ENCODE measurements at regions not wholly inside any gene's neighbourhood (a gene's known extent, or its start where the extent isn't known, plus 50 kb on each side); places are given as distances from the start of the nearest gene placed in this dataset.
"Not testable (repeated sequence)": the region's sequence is repeated elsewhere in the genome, so short reads cannot be mapped to it uniquely, and the experiment has no call there.

GRCh38 chr4:130021706-130022105 lies 925.8 kb downstream of the C4orf33 start:
- Histone ChIP-seq H3K9me3 (ENCODE audit: control insufficient read depth in 1 of 2, low read length in 2 of 2) (no peaks in the 10 kb centered on the region), H3K36me3 (ENCODE audit: control insufficient read depth in 1 of 2, insufficient read depth in 2 of 2, low read length in 2 of 2) (no peaks in the 10 kb centered on the region), H3K27me3 (ENCODE audit: control insufficient read depth in 1 of 2, insufficient read depth in 2 of 2, low read length in 2 of 2) (no peaks in the 10 kb centered on the region), H3K9ac (ENCODE audit: low read depth in 1 of 2, low read length in 2 of 2) (no peak overlapping the region), H3K4me3 (ENCODE audit: low read depth in 1 of 2, low read length in 2 of 2) (no peak overlapping the region), H3K4me1 (ENCODE audit: control insufficient read depth in 1 of 2, insufficient read depth in 2 of 2, low read length in 2 of 2) (no peaks in the 10 kb centered on the region), H3K27ac (ENCODE audit: low read depth, low read length) (no peak overlapping the region)

- H3K27me3 ChIP-seq (ENCODE audit: control insufficient read depth in 1 of 2, insufficient read depth in 2 of 2, low read length in 2 of 2) = no peaks in the 10 kb centered on the region
- H3K36me3 ChIP-seq (ENCODE audit: control insufficient read depth in 1 of 2, insufficient read depth in 2 of 2, low read length in 2 of 2) = no peaks in the 10 kb centered on the region
- no peaks in the 10 kb centered on the region for H3K9me3 ChIP-seq (ENCODE audit: control insufficient read depth in 1 of 2, low read length in 2 of 2)
- no peak overlapping the region for H3K27ac ChIP-seq (ENCODE audit: low read depth, low read length)
- H3K4me3 ChIP-seq (ENCODE audit: low read depth in 1 of 2, low read length in 2 of 2) = no peak overlapping the region
- H3K4me1 ChIP-seq (ENCODE audit: control insufficient read depth in 1 of 2, insufficient read depth in 2 of 2, low read length in 2 of 2) = no peaks in the 10 kb centered on the region
- no peak overlapping the region for H3K9ac ChIP-seq (ENCODE audit: low read depth in 1 of 2, low read length in 2 of 2)
Measured at GRCh38 chr4:130023088-130023487, 927.1 kb downstream of the C4orf33 start.

GRCh38 chr4:130025701-130026100 lies 929.7 kb downstream of the C4orf33 start:
- H3K27ac ChIP-seq (ENCODE audit: low read depth, low read length) = no peak overlapping the region
- no peaks in the 10 kb centered on the region for H3K36me3 ChIP-seq (ENCODE audit: control insufficient read depth in 1 of 2, insufficient read depth in 2 of 2, low read length in 2 of 2)
- no peaks in the 10 kb centered on the region for H3K27me3 ChIP-seq (ENCODE audit: control insufficient read depth in 1 of 2, insufficient read depth in 2 of 2, low read length in 2 of 2)
- H3K9me3 ChIP-seq (ENCODE audit: control insufficient read depth in 1 of 2, low read length in 2 of 2) = no peaks in the 10 kb centered on the region
- no peak overlapping the region for H3K4me3 ChIP-seq (ENCODE audit: low read depth in 1 of 2, low read length in 2 of 2)
- peaks cover 0 to 4% of the 10 kb centered on the region in 2 donors for H3K4me1 ChIP-seq (ENCODE audit: control insufficient read depth in 1 of 2, insufficient read depth in 2 of 2, low read length in 2 of 2)
- no peak overlapping the region for H3K9ac ChIP-seq (ENCODE audit: low read depth in 1 of 2, low read length in 2 of 2)

GRCh38 chr4:130026185-130026584 lies 930.2 kb downstream of the C4orf33 start:
- H3K27me3 ChIP-seq (ENCODE audit: control insufficient read depth in 1 of 2, insufficient read depth in 2 of 2, low read length in 2 of 2) = no peaks in the 10 kb centered on the region
- no peak overlapping the region for H3K9ac ChIP-seq (ENCODE audit: low read depth in 1 of 2, low read length in 2 of 2)
- H3K27ac ChIP-seq (ENCODE audit: low read depth, low read length) = no peak overlapping the region
- no peaks in the 10 kb centered on the region for H3K36me3 ChIP-seq (ENCODE audit: control insufficient read depth in 1 of 2, insufficient read depth in 2 of 2, low read length in 2 of 2)
- no peaks in the 10 kb centered on the region for H3K9me3 ChIP-seq (ENCODE audit: control insufficient read depth in 1 of 2, low read length in 2 of 2)
- H3K4me3 ChIP-seq (ENCODE audit: low read depth in 1 of 2, low read length in 2 of 2) = no peak overlapping the region
- peaks cover 0 to 4% of the 10 kb centered on the region in 2 donors for H3K4me1 ChIP-seq (ENCODE audit: control insufficient read depth in 1 of 2, insufficient read depth in 2 of 2, low read length in 2 of 2)

GRCh38 chr4:130027973-130028372 lies 932.0 kb downstream of the C4orf33 start:
- Histone ChIP-seq H3K36me3 (ENCODE audit: control insufficient read depth in 1 of 2, insufficient read depth in 2 of 2, low read length in 2 of 2) (no peaks in the 10 kb centered on the region), H3K4me1 (ENCODE audit: control insufficient read depth in 1 of 2, insufficient read depth in 2 of 2, low read length in 2 of 2) (peaks cover 0 to 4% of the 10 kb centered on the region in 2 donors), H3K9ac (ENCODE audit: low read depth in 1 of 2, low read length in 2 of 2) (no peak overlapping the region), H3K4me3 (ENCODE audit: low read depth in 1 of 2, low read length in 2 of 2) (no peak overlapping the region), H3K27me3 (ENCODE audit: control insufficient read depth in 1 of 2, insufficient read depth in 2 of 2, low read length in 2 of 2) (no peaks in the 10 kb centered on the region), H3K27ac (ENCODE audit: low read depth, low read length) (no peak overlapping the region), H3K9me3 (ENCODE audit: control insufficient read depth in 1 of 2, low read length in 2 of 2) (no peaks in the 10 kb centered on the region)

- H3K27me3 ChIP-seq (ENCODE audit: control insufficient read depth in 1 of 2, insufficient read depth in 2 of 2, low read length in 2 of 2) = no peaks in the 10 kb centered on the region
- H3K36me3 ChIP-seq (ENCODE audit: control insufficient read depth in 1 of 2, insufficient read depth in 2 of 2, low read length in 2 of 2) = no peaks in the 10 kb centered on the region
- H3K9ac ChIP-seq (ENCODE audit: low read depth in 1 of 2, low read length in 2 of 2) = no peak overlapping the region
- peaks cover 0 to 4% of the 10 kb centered on the region in 2 donors for H3K4me1 ChIP-seq (ENCODE audit: control insufficient read depth in 1 of 2, insufficient read depth in 2 of 2, low read length in 2 of 2)
- no peak overlapping the region for H3K27ac ChIP-seq (ENCODE audit: low read depth, low read length)
- no peak overlapping the region for H3K4me3 ChIP-seq (ENCODE audit: low read depth in 1 of 2, low read length in 2 of 2)
- no peaks in the 10 kb centered on the region for H3K9me3 ChIP-seq (ENCODE audit: control insufficient read depth in 1 of 2, low read length in 2 of 2)
Measured at GRCh38 chr4:130028552-130028951, 932.6 kb downstream of the C4orf33 start.

GRCh38 chr4:130029442-130029841 lies 933.5 kb downstream of the C4orf33 start:
- H3K9ac ChIP-seq (ENCODE audit: low read depth in 1 of 2, low read length in 2 of 2) = no peak overlapping the region
- H3K27ac ChIP-seq (ENCODE audit: low read depth, low read length) = no peak overlapping the region
- H3K27me3 ChIP-seq (ENCODE audit: control insufficient read depth in 1 of 2, insufficient read depth in 2 of 2, low read length in 2 of 2) = no peaks in the 10 kb centered on the region
- no peak overlapping the region for H3K4me3 ChIP-seq (ENCODE audit: low read depth in 1 of 2, low read length in 2 of 2)
- peaks cover 0 to 4% of the 10 kb centered on the region in 2 donors for H3K4me1 ChIP-seq (ENCODE audit: control insufficient read depth in 1 of 2, insufficient read depth in 2 of 2, low read length in 2 of 2)
- no peaks in the 10 kb centered on the region for H3K36me3 ChIP-seq (ENCODE audit: control insufficient read depth in 1 of 2, insufficient read depth in 2 of 2, low read length in 2 of 2)
- no peaks in the 10 kb centered on the region for H3K9me3 ChIP-seq (ENCODE audit: control insufficient read depth in 1 of 2, low read length in 2 of 2)

- no peaks in the 10 kb centered on the region for H3K36me3 ChIP-seq (ENCODE audit: control insufficient read depth in 1 of 2, insufficient read depth in 2 of 2, low read length in 2 of 2)
- H3K9ac ChIP-seq (ENCODE audit: low read depth in 1 of 2, low read length in 2 of 2) = no peak overlapping the region
- no peak overlapping the region for H3K27ac ChIP-seq (ENCODE audit: low read depth, low read length)
- H3K4me3 ChIP-seq (ENCODE audit: low read depth in 1 of 2, low read length in 2 of 2) = no peak overlapping the region
- H3K9me3 ChIP-seq (ENCODE audit: control insufficient read depth in 1 of 2, low read length in 2 of 2) = no peaks in the 10 kb centered on the region
- H3K4me1 ChIP-seq (ENCODE audit: control insufficient read depth in 1 of 2, insufficient read depth in 2 of 2, low read length in 2 of 2) = peaks cover 0 to 4% of the 10 kb centered on the region in 2 donors
- H3K27me3 ChIP-seq (ENCODE audit: control insufficient read depth in 1 of 2, insufficient read depth in 2 of 2, low read length in 2 of 2) = no peaks in the 10 kb centered on the region
Measured at GRCh38 chr4:130031858-130032257, 935.9 kb downstream of the C4orf33 start.

- not testable (repeated sequence) for H3K27me3 ChIP-seq (ENCODE audit: control insufficient read depth in 1 of 2, insufficient read depth in 2 of 2, low read length in 2 of 2); H3K36me3 ChIP-seq (ENCODE audit: control insufficient read depth in 1 of 2, insufficient read depth in 2 of 2, low read length in 2 of 2); H3K4me1 ChIP-seq (ENCODE audit: control insufficient read depth in 1 of 2, insufficient read depth in 2 of 2, low read length in 2 of 2); H3K27ac ChIP-seq (ENCODE audit: low read depth, low read length); H3K9ac ChIP-seq (ENCODE audit: low read depth in 1 of 2, low read length in 2 of 2); H3K4me3 ChIP-seq (ENCODE audit: low read depth in 1 of 2, low read length in 2 of 2); H3K9me3 ChIP-seq (ENCODE audit: control insufficient read depth in 1 of 2, low read length in 2 of 2)
Measured at GRCh38 chr4:130033657-130034056, 937.7 kb downstream of the C4orf33 start.

- no peak overlapping the region for H3K4me3 ChIP-seq (ENCODE audit: low read depth in 1 of 2, low read length in 2 of 2)
- H3K9me3 ChIP-seq (ENCODE audit: control insufficient read depth in 1 of 2, low read length in 2 of 2) = no peaks in the 10 kb centered on the region
- H3K27ac ChIP-seq (ENCODE audit: low read depth, low read length) = no peak overlapping the region
Measured at GRCh38 chr4:130034876-130035275, 938.9 kb downstream of the C4orf33 start.

GRCh38 chr4:130035391-130035790 lies 939.4 kb downstream of the C4orf33 start:
- no peaks in the 10 kb centered on the region for H3K36me3 ChIP-seq (ENCODE audit: control insufficient read depth in 1 of 2, insufficient read depth in 2 of 2, low read length in 2 of 2)
- no peaks in the 10 kb centered on the region for H3K27me3 ChIP-seq (ENCODE audit: control insufficient read depth in 1 of 2, insufficient read depth in 2 of 2, low read length in 2 of 2)
- H3K4me3 ChIP-seq (ENCODE audit: low read depth in 1 of 2, low read length in 2 of 2) = no peak overlapping the region
- no peaks in the 10 kb centered on the region for H3K4me1 ChIP-seq (ENCODE audit: control insufficient read depth in 1 of 2, insufficient read depth in 2 of 2, low read length in 2 of 2)
- no peaks in the 10 kb centered on the region for H3K9me3 ChIP-seq (ENCODE audit: control insufficient read depth in 1 of 2, low read length in 2 of 2)
- no peak overlapping the region for H3K27ac ChIP-seq (ENCODE audit: low read depth, low read length)
- no peak overlapping the region for H3K9ac ChIP-seq (ENCODE audit: low read depth in 1 of 2, low read length in 2 of 2)

More at GRCh38 chr4:130034876-130035275, 938.9 kb downstream of the C4orf33 start:
- H3K4me1 ChIP-seq (ENCODE audit: control insufficient read depth in 1 of 2, insufficient read depth in 2 of 2, low read length in 2 of 2) = no peaks in the 10 kb centered on the region
- no peaks in the 10 kb centered on the region for H3K27me3 ChIP-seq (ENCODE audit: control insufficient read depth in 1 of 2, insufficient read depth in 2 of 2, low read length in 2 of 2)
- H3K9ac ChIP-seq (ENCODE audit: low read depth in 1 of 2, low read length in 2 of 2) = no peak overlapping the region
- H3K36me3 ChIP-seq (ENCODE audit: control insufficient read depth in 1 of 2, insufficient read depth in 2 of 2, low read length in 2 of 2) = no peaks in the 10 kb centered on the region
